ENCODE measurements at regions not wholly inside any gene's neighbourhood (a gene's known extent, or its start where the extent isn't known, plus 50 kb on each side); places are given as distances from the start of the nearest gene placed in this dataset.
A peak's percentile ranks its signal among the peaks of the same experiment; 100 is the strongest.
"Not testable (repeated sequence)": the region's sequence is repeated elsewhere in the genome, so short reads cannot be mapped to it uniquely, and the experiment has no call there.

DNA sequence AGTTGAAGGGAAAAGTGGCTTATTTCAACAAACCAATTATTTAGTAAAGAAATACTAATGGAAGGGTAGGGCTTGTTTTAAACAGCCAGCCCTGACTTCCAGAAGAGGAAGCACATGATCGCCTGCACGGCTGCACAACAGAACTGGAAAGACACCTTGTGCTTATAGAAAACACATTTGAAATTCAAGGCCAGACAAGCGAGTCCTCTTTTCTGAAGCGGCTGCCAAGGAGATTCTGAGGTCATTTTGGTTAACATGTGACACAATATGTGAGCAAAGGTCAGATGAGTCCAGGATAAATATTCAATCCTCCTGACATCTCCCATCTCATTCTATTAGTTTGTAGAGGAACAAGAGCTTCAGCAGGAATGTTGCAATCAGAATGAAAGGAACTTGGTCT is 461.4 kb upstream of the ST8SIA4 start:
- no peak for DNase-seq (ENCODE audit: low spot score)

- DNase-seq (ENCODE audit: low spot score) = no peak
These were observed 459.0 kb upstream of the ST8SIA4 start for GRCh38 chr5:101362067-101362466.

DNA sequence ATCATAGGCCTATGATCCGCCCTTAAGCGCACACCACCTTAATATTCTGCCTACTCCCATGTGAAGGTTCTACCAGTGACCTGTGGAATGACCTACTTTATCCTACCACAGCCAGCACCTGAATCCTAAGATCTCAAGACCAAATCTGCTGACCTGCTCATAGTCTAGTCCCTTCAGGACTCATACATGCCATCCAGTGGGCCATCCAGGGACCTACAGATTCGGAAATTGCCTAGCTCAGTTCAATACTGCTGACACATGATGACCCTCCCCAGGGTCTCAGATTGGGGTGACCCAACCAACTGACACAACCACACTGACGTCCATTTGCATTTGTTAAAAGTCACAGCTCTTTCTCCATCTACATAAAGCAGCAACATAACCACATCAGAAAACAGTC is 443.8 kb upstream of the ST8SIA4 start:
- DNase-seq (ENCODE audit: low spot score) = no peak

- DNase-seq (ENCODE audit: low spot score) = no peak
These were observed 443.4 kb upstream of the ST8SIA4 start for GRCh38 chr5:101346447-101346846.

GRCh38 chr5:101338226-101338625 is 435.1 kb upstream of the ST8SIA4 start:
- no peak for DNase-seq (ENCODE audit: low spot score)

DNA sequence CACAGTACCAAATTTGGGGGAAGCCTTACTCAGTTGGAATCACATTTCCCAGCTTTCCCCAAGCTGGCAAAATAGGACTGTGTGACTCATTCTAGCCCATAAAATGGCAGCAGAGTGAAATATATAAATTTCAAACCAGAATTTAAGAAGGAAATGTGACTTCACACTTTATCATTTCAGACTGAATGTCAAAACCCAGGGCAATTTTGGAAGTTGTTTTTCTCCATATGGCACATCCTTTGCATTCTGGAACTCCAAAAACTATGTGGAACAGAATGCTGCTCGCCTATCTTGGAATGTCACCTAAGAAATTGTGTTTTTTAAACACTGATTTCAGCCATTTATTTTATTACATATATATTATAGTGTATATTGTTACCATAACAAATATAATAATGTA is 424.7 kb upstream of the ST8SIA4 start:
- DNase-seq (ENCODE audit: low spot score) = no peak

- no peak for DNase-seq (ENCODE audit: low spot score)
These were observed 423.7 kb upstream of the ST8SIA4 start for GRCh38 chr5:101326766-101327165.

DNA sequence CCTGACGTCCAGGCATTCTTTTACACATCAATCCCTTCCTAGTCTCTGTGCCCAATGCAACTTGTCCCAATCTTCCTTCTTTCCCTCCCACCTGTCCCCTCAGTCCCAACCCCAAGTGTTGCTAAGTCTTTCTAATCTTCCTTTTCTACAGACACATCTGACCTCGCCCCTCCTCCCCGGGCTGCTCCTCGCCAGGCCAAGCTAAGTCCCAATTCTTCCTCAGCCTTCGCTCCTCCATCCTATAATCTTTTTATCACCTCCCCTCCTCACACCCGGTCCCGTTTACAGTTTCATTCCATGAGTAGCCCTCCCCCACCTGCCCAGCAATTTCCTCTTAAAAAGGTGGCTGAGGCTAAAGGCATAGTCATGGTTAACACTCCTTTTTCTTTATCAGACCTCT is 413.3 kb upstream of the ST8SIA4 start:
- DNase-seq (ENCODE audit: low spot score) = not testable (repeated sequence)

DNA sequence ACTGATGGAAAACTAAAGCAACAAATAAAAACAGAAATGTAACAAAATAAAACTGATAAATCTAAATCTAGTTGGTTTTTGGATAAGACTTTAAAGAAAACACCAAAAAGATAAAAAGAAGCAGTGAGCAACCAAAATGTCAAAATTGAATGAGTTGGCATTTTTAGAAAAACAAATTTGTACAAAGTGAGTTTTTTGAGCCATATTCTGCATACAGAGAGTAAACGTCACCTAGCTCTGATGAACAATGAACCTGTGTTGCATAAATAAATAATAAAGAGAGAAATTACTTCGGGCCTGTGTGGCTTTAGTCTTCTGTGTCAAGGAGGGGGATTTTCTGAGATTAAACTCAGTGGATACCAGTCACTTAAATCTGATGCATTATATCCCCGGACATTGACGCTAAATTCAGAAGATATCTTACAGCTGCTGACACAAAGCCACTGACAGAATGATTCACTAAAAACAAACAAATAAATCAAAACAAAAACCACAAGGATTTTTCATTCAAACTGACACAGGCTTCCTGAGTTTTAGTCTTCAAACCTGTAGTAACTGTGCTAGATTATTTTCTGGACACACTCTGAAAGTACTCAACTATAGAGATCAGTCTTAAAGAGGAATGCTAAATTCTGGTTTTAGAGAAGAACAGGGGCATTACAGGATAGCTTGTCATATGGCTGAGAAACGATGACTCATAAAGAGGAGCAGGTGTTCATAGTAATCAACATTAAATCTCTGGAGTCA is 403.5 kb upstream of the ST8SIA4 start:
- no peak for DNase-seq (ENCODE audit: low spot score)

DNA sequence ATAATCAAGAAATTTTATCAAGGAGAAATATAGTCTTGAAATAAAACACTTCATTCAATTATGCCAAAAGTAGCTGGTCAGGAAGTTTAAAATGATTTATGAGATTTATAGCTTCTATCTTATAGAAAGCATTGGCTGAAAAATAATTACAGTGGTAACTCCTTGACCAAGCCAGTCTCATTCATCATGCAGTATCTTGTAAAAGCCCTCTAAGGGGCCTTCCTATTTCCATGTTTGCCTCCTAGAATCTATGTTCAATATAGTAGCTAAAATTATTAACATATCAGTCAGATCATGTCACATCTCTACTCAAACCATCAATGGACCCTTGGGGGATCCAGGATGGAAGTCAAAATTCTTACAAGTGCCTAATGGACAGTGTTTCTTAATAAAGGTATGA is 393.4 kb upstream of the ST8SIA4 start:
- DNase-seq (ENCODE audit: low spot score) = no peak

GRCh38 chr5:101292199-101292598 is 389.1 kb upstream of the ST8SIA4 start:
- DNase-seq (ENCODE audit: low spot score) = no peak

DNA sequence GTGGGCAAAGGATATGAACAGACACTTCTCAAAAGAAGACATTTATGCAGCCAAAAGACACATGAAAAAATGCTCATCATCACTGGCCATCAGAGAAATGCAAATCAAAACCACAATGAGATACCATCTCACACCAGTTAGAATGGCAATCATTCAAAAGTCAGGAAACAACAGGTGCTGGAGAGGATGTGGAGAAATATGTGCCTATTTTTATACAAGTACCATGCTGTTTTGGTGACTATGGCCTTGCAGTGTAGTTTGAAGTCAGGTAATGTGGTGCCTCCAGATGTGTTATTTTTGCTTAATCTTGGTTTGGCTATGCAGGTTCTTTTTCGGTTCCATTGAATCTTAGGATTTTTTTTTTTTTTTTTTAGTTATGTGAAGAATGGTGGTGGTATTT is 387.7 kb upstream of the ST8SIA4 start:
- DNase-seq (ENCODE audit: low spot score) = not testable (repeated sequence)

DNA sequence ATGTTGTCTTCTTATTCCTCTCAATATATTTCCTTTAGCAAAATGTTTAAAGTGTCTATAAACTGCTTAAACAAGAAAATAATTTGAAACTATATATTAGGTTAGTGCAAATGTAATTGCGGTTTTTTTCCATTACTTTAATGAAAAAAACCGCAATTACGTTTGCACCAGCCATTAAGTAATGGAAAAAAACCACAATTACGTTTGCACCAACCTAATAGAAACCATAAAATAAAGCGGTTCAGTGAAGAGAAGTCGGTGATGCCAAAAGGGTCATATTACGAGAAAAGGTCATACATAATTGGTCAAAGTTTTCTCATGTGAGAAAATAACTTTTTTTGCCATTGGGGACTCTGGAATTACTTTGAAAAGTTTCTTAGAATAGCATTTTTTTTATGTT is 385.6 kb upstream of the ST8SIA4 start:
- DNase-seq (ENCODE audit: low spot score) = peak; percentile 0

- DNase-seq (ENCODE audit: low spot score) = no peak
These were observed 381.8 kb upstream of the ST8SIA4 start for GRCh38 chr5:101284736-101285375.

GRCh38 chr5:101283938-101284337 is 380.9 kb upstream of the ST8SIA4 start:
- not testable (repeated sequence) for DNase-seq (ENCODE audit: low spot score)

DNA sequence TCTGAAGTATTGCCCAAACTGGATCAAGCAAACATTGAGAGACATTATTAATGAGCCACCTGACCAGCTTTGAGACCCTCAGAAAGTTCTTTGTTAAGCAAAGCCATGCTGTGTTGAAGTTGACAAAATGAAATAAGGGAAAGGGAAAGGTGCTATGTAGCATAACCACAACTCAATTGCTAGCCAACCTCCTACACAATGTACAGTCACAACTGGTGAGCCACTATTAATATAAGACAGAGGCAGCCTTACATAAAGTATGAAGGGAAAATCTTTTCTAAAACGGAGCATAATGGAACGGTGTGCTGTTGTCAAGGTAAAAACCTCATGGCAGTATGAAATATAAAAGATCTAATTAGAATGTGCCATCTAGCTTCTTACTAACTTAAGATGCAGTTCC is 375.8 kb upstream of the ST8SIA4 start:
- no peak for DNase-seq (ENCODE audit: low spot score)

GRCh38 chr5:101278011-101278687 is 375.1 kb upstream of the ST8SIA4 start:
- DNase-seq (ENCODE audit: low spot score) = no peak

DNA sequence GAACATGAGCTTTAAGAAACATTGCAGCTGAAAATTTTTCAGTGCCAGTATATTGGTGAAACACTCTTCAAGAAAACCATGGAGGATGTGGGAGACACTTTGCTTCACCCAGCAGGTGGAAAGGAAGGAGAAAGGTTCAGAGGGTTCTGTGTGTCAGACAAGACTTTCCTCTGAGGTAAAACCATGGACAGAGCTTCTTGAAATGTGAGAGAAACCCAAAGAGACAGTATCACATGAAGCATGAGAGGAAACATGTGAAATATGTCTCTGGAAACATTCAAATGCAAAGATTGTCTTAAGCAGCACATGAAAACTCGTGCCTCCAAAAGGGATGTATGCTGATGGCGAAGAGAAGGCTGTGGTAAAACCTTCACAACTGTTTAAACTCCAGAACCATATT is 368.9 kb upstream of the ST8SIA4 start:
- no peak for DNase-seq (ENCODE audit: low spot score)

- DNase-seq (ENCODE audit: low spot score) = no peak
These were observed 368.3 kb upstream of the ST8SIA4 start for GRCh38 chr5:101271416-101271815.

DNA sequence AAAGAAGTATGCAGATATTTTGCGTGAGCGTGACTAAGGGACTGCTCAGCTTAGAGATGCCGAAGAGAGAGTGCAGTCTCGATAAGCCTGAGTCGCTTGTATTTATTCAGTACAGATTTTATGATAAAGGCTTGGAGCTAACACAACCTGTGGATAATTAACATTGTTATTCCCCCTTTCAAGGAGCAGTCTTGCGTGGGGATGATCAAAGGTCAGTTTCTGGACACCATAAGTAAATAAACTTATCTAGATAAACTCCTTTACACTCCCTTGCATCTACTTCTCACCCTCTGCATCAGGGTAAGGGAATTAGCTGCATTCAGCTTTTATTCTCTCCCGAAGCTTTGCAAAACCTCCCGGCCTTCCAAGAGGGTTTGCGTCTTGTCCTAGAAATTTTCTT is 357.8 kb upstream of the ST8SIA4 start:
- no peak for DNase-seq (ENCODE audit: low spot score)

GRCh38 chr5:101253096-101253495 is 350.0 kb upstream of the ST8SIA4 start:
- DNase-seq (ENCODE audit: low spot score) = no peak

GRCh38 chr5:101244621-101245020 is 341.5 kb upstream of the ST8SIA4 start:
- no peak for DNase-seq (ENCODE audit: low spot score)

DNA sequence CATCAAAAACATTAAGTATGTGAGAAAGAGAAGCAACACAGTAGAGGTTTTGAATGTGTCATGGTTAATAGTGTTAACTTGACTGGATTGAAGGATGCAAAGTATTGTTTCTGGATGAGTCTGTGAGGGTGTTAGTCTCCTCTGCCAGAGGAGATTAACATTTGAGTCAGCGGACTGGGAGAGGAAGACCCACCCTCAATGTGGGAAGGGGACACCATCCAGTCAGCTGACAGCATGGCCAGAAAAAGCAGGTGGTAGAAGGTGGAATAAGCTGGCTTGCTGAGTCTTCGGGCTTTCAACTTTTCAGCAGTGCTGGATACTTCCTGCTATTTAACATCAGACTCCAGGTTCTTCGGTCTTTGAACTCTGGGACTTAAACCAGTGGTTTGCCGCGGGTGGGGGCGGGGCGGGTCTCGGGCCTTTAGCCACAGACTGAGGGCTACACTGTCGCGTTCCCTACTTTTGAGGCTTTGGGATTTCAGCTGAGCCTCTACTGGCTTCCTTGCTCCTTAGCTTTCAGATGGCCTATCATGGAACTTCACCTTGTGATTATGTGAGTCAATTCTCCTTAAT is 309.9 kb upstream of the ST8SIA4 start:
- DNase-seq (ENCODE audit: low spot score) = no peak

Data from COLO829 (cell line).